Lower leg skin (tissue), 4 donors: ENCODE measurements at regions not wholly inside any gene's neighbourhood (a gene's known extent, or its start where the extent isn't known, plus 50 kb on each side); places are given as distances from the start of the nearest gene placed in this dataset.

ENCODE experiments used
- DNase-seq, 2 donors: peaks; one replicate each; pipeline ENCODE4 v3.0.0-alpha.2; 2019; ENCODE audit warnings: low spot score in 2 of 2
- H3K4me3 ChIP-seq: fragments of 200-600 bp; sonication (generic); 2 replicates; pipeline ENCODE4 v1.5.1; 2017; ENCODE audit warnings: mild to moderate bottlenecking, low read depth; ENCODE audit not compliant: poor library complexity, severe bottlenecking
- CTCF ChIP-seq, 3 donors: fragments of 450-650 bp; IDR thresholded peaks; one replicate each; pipeline ENCODE4 v1.5.1; 2016; ENCODE audit warnings: antibody characterized with exemption in 3 of 3, mild to moderate bottlenecking in 3 of 3, moderate library complexity in 2 of 3
- POLR2A ChIP-seq, 2 donors: fragments of 450-650 bp; IDR thresholded peaks; one replicate each; pipeline ENCODE4 v1.6.1; 2016 to 2017; ENCODE audit warnings: antibody characterized with exemption in 2 of 2, mild to moderate bottlenecking in 1 of 2, moderate library complexity in 1 of 2
- WGBS, 2 donors: methylation state at CpG; one replicate each; pipeline ENCODE4 v1.1.5; 2018; 5-methylcytosine and 5-hydroxymethylcytosine counted together
- intact Hi-C: fragments of 100-400 bp; cut with DNase I; formaldehyde crosslinking; loops from one replicate; pipeline ENCODE4 v1.15.0; 2023; ENCODE audit warnings: low total_unique reads

GRCh38 chr11:71067753-71068152 lies 184.6 kb downstream of the SHANK2 start:
- WGBS, 2 donors: 96 to 98% methylated on average over 6 of the region's 6 CpGs
- intact Hi-C loops: no loop called here
- H3K4me3 ChIP-seq: no peak overlapping the region
- no peak for DNase-seq
- TF ChIP-seq CTCF (IDR thresholded peaks at IDR 0.05) (no peak), POLR2A (IDR thresholded peaks at IDR 0.05) (no peak)

- TF ChIP-seq CTCF (IDR thresholded peaks at IDR 0.05): no peak
- no peak for TF ChIP-seq POLR2A (IDR thresholded peaks at IDR 0.05)
- intact Hi-C loops: no loop called here
- no peak overlapping the region for H3K4me3 ChIP-seq
- no peak for DNase-seq
- 34 to 35% methylated on average over 6 of the region's 6 CpGs for WGBS, 2 donors
Measured at GRCh38 chr11:71066311-71066710, 186.1 kb downstream of the SHANK2 start.

GRCh38 chr11:71065841-71066240 lies 186.5 kb downstream of the SHANK2 start:
- TF ChIP-seq POLR2A (IDR thresholded peaks at IDR 0.05) (no peak), CTCF (IDR thresholded peaks at IDR 0.05) (no peak)
- WGBS, 2 donors: 54 to 64% methylated on average over 3 of the region's 4 CpGs
- no peak for DNase-seq
- intact Hi-C loops: no loop called here
- H3K4me3 ChIP-seq: no peak overlapping the region

GRCh38 chr11:71064702-71065515 lies 187.5 kb downstream of the SHANK2 start:
- no peak for DNase-seq
- 73 to 76% methylated on average over 18 of the region's 18 CpGs for WGBS, 2 donors
- intact Hi-C loops: no loop called here
- H3K4me3 ChIP-seq: no peak overlapping the region
- TF ChIP-seq CTCF (IDR thresholded peaks at IDR 0.05) (no peak), POLR2A (IDR thresholded peaks at IDR 0.05) (no peak)

GRCh38 chr11:71064183-71064582 lies 188.2 kb downstream of the SHANK2 start:
- 58 to 64% methylated on average over 7 of the region's 7 CpGs for WGBS, 2 donors
- no peak overlapping the region for H3K4me3 ChIP-seq
- TF ChIP-seq POLR2A (IDR thresholded peaks at IDR 0.05): no peak
- TF ChIP-seq CTCF (IDR thresholded peaks at IDR 0.05): no peak
- intact Hi-C loops: no loop called here
- no peak for DNase-seq

- H3K4me3 ChIP-seq: no peak overlapping the region
- no peak for TF ChIP-seq POLR2A (IDR thresholded peaks at IDR 0.05)
- TF ChIP-seq CTCF (IDR thresholded peaks at IDR 0.05): no peak
- intact Hi-C loops: no loop called here
- 87 to 89% methylated on average over 7 of the region's 7 CpGs for WGBS, 2 donors
- DNase-seq: no peak
Measured at GRCh38 chr11:71063129-71063528, 189.2 kb downstream of the SHANK2 start.
